ENCODE measurements at regions not wholly inside any gene's neighbourhood (a gene's known extent, or its start where the extent isn't known, plus 50 kb on each side); places are given as distances from the start of the nearest gene placed in this dataset.

DNA sequence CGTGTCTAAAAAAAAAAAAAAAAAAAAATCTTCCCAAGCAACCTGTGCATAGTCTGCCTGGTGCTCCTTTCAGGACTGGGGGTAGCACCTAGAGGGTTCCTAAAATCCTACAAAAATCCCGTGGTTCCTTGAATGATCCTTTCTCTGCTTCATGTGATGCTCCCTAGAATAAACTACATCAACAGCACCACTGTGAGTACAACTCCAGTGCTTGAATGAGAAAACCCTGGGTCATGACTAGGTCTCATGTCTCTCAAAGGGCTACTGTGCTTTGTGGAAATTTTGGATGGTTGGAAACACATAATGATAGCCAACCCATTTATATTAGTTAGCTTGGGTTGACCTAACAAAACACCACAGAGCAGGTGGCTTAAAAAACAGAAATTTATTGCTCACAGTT, 243.5 kb downstream of the OPA1 start:
- no peak for TF ChIP-seq EZH2 (IDR thresholded peaks at IDR 0.05; ENCODE audit: borderline replicate concordance, low read depth, low read length, severe bottlenecking)
- TF ChIP-seq, protein P1, sequence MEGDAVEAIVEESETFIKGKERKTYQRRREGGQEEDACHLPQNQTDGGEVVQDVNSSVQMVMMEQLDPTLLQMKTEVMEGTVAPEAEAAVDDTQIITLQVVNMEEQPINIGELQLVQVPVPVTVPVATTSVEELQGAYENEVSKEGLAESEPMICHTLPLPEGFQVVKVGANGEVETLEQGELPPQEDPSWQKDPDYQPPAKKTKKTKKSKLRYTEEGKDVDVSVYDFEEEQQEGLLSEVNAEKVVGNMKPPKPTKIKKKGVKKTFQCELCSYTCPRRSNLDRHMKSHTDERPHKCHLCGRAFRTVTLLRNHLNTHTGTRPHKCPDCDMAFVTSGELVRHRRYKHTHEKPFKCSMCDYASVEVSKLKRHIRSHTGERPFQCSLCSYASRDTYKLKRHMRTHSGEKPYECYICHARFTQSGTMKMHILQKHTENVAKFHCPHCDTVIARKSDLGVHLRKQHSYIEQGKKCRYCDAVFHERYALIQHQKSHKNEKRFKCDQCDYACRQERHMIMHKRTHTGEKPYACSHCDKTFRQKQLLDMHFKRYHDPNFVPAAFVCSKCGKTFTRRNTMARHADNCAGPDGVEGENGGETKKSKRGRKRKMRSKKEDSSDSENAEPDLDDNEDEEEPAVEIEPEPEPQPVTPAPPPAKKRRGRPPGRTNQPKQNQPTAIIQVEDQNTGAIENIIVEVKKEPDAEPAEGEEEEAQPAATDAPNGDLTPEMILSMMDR (IDR thresholded peaks at IDR 0.05; ENCODE audit: borderline replicate concordance, extremely low read depth, low read length, poor library complexity, severe bottlenecking), result no peak
